ENCODE measurements at regions not wholly inside any gene's neighbourhood (a gene's known extent, or its start where the extent isn't known, plus 50 kb on each side); places are given as distances from the start of the nearest gene placed in this dataset.

DNA sequence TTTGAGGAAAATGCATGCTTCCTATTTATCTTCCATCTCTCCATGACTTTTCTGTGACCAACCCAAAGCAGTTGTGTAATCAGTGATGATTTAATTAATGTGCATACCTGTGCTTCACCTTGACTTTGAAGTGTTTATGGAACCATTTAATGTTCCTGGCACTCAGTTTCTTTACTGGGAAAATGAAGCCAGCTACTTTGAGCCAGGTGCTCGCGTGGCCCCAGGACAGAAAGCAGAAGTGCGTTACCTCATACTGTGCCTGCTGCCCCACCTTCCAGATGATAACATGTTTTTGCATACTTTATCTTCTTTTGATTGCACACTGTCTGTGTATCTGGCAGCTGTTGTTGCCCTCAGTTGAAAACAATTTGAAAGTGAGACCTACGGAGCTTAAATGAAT lies 61.3 kb downstream of the PMAIP1 start:
- no peak for DNase-seq (ENCODE audit: low read depth)

DNA sequence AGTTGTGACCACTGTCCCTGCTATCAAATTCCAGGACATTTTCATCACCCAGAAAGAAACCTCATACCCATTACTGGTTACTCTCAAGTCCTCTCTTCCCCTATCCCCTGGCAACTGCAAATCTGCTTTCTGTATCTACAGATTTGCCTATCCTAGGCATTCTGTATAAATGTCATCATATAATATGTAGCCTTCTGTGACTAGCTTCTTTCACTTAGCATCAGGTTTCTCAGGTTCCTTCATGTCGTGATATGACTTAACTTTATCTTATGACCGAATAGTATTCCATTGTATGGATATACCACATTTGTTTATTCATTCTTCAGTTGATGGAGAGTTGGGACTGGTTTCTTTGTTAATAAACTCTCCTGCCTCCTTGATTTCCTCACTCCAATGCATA lies 60.5 kb downstream of the PMAIP1 start:
- no peak for DNase-seq (ENCODE audit: low read depth)

DNA sequence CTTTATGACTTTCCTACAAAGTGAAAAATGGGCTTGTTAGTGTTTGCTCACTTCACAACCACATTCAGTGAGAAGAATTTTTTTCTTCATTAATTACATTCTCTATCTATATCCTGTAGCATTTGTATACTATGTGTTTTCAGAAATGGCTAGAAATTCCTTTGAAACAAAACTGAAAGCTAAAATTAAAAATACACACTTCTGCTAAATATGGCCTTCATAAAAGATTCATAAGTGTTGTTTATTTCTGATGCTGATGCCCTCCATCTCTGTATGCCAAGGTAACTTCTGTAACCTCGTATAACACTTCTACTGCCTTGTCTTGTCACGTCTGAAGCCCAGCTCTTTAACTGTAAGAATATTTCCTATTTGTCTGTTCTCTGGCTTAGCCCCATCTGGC lies 59.8 kb downstream of the PMAIP1 start:
- DNase-seq (ENCODE audit: low read depth): no peak

DNA sequence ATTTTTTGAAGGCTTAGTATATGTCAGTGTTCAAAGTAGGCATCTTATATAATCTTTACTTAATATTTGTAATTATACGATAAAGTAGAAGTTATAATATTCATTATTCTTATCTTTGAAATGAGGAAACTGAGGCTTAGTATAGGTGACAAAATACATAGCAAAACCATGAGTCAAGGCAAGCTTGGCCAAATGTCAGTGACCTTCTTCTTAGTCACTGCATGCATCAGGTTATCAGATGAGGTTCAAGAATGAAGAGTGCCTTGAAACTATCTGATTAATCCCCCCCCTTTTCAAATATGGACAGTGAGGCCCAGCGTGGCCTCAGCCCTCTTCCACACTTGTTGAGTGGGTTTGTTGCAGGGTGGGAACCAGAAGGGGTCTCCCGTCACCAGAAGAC lies 59.3 kb downstream of the PMAIP1 start:
- no peak for DNase-seq (ENCODE audit: low read depth)

DNA sequence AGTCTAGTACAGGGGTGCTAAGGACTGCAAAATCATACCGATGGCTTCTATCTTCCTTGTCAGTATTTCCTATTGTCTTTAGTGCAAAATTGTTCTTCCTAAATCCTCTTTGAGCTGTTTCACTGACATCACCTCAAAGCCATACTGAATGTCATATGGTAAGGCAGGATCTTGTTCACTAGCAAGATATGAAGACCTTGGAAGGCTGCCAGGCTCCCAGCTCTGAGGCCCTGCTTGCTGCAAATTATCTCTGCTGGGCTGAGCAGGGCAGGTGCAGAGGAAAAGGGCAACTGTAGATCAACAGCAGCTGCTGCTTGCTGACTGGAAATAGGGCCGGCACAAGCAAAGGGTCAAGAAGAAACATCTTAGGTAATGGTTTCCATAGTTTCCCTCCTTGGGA lies 58.2 kb downstream of the PMAIP1 start:
- no peak for DNase-seq (ENCODE audit: low read depth)

DNA sequence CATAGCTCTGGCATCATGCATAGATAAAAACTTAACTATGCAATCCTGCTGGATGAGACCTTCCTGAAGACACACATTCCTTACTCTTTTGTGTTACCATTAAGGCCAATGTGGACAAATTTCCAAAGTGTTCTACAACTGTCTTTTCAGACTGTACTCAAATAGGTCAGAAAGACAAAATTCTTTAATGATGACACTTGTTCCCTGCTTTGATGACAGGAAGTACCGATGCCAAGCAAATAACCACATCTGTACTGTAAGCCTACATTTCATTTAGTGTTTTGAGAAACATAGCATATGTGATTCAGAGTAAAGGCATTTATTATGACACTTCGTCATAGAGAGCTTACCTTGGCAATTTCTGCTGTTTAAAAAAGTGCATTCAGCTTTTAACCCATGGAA lies 55.0 kb downstream of the PMAIP1 start:
- DNase-seq (ENCODE audit: low read depth): no peak

DNA sequence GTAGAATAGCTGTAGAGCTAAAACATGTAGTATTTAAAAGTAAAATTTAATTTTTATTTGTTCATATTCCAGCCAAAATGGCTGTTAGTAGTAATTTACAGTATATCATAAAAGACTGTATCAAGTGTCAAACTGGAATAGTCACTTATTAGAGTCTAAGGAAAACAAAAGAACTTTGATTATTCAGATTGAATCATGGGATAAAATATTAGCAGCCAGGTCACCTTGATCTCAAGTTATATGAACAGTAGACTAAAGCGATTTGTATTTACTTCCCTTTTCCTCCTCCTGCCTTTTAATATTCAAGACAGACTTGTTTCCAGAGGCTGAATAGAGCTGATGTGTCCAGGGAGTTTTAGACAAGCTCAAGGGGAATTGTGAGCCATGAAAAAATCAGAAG lies 54.4 kb downstream of the PMAIP1 start:
- DNase-seq (ENCODE audit: low read depth): no peak
